H9 (cell line): ENCODE measurements at regions not wholly inside any gene's neighbourhood (a gene's known extent, or its start where the extent isn't known, plus 50 kb on each side); places are given as distances from the start of the nearest gene placed in this dataset.

Source experiments
- DNase-seq: peaks from one replicate; pipeline ENCODE4 v3.0.0-alpha.2; 2017
- H2AFZ ChIP-seq: one replicate; pipeline ENCODE4 v1.6.1; 2013; ENCODE audit warnings: mild to moderate bottlenecking, low read length, control low read depth, moderate library complexity
- H2AK5ac ChIP-seq: 2 replicates; pipeline ENCODE4 v1.6.1; 2013; ENCODE audit warnings: low read length, control low read depth, mixed read lengths; ENCODE audit not compliant: insufficient read length
- H2BK120ac ChIP-seq: one replicate; pipeline ENCODE4 v1.6.1; 2013; ENCODE audit warnings: low read depth, mild to moderate bottlenecking, low read length, control low read depth, inconsistent platforms; ENCODE audit not compliant: poor library complexity, severe bottlenecking
- H2BK12ac ChIP-seq: 2 replicates; pipeline ENCODE4 v1.6.1; 2013; ENCODE audit warnings: low read length, control low read depth, mixed read lengths, low read depth; ENCODE audit not compliant: insufficient read length
- H2BK15ac ChIP-seq: 2 replicates; pipeline ENCODE4 v1.6.1; 2013; ENCODE audit warnings: low read depth, low read length, control low read depth
- H2BK20ac ChIP-seq: one replicate; pipeline ENCODE4 v1.6.1; 2013; ENCODE audit warnings: low read depth, mild to moderate bottlenecking, low read length, control low read depth, inconsistent platforms; ENCODE audit not compliant: poor library complexity, severe bottlenecking
- H2BK5ac ChIP-seq: 2 replicates; pipeline ENCODE4 v1.6.1; 2013; ENCODE audit warnings: low read length, control low read depth, mixed read lengths; ENCODE audit not compliant: insufficient read length
- H3K14ac ChIP-seq: 2 replicates; pipeline ENCODE4 v1.6.1; 2013; ENCODE audit warnings: low read length, control low read depth; ENCODE audit not compliant: insufficient read depth
- H3K18ac ChIP-seq: 2 replicates; pipeline ENCODE4 v1.6.1; 2013; ENCODE audit warnings: low read depth, mild to moderate bottlenecking, mixed read lengths, low read length, control low read depth; ENCODE audit not compliant: insufficient read length
- H3K23ac ChIP-seq: 2 replicates; pipeline ENCODE4 v1.6.1; 2013; ENCODE audit warnings: low read length, control low read depth, mixed read lengths, low read depth; ENCODE audit not compliant: insufficient read length
- H3K23me2 ChIP-seq: 2 replicates; pipeline ENCODE4 v1.6.1; 2013; ENCODE audit warnings: low read depth, mild to moderate bottlenecking, mixed read lengths, low read length, control low read depth; ENCODE audit not compliant: insufficient read length, poor library complexity, severe bottlenecking
- H3K27ac ChIP-seq: 2 replicates; pipeline ENCODE4 v1.5.1; 2013; ENCODE audit warnings: low read length, control low read depth, mixed read lengths, low read depth; ENCODE audit not compliant: insufficient read length
- H3K27me3 ChIP-seq: 2 replicates; pipeline ENCODE4 v1.6.1; 2013; ENCODE audit warnings: low read length, control low read depth, inconsistent platforms; ENCODE audit not compliant: insufficient read depth
- H3K4ac ChIP-seq: 2 replicates; pipeline ENCODE4 v1.6.1; 2013; ENCODE audit warnings: low read depth, mild to moderate bottlenecking, control low read depth, inconsistent platforms, low read length, moderate library complexity
- H3K4me1 ChIP-seq: 2 replicates; pipeline ENCODE4 v1.6.1; 2013; ENCODE audit warnings: low read length, control low read depth, inconsistent platforms; ENCODE audit not compliant: insufficient read depth
- H3K4me2 ChIP-seq: 2 replicates; pipeline ENCODE4 v1.6.1; 2013; ENCODE audit warnings: low read length, control low read depth, mixed read lengths; ENCODE audit not compliant: insufficient read length, insufficient read depth
- H3K56ac ChIP-seq: 2 replicates; pipeline ENCODE4 v1.6.1; 2013; ENCODE audit warnings: low read depth, mild to moderate bottlenecking, mixed read lengths, low read length, control low read depth; ENCODE audit not compliant: insufficient read length
- H3K79me1 ChIP-seq: 2 replicates; pipeline ENCODE4 v1.6.1; 2013; ENCODE audit warnings: low read depth, mild to moderate bottlenecking, moderate library complexity, low read length, control low read depth, inconsistent platforms; ENCODE audit not compliant: insufficient read depth, poor library complexity, severe bottlenecking
- H3K79me2 ChIP-seq: 2 replicates; pipeline ENCODE4 v1.6.1; 2013; ENCODE audit warnings: low read length, control low read depth, inconsistent platforms; ENCODE audit not compliant: insufficient read depth
- H3K9ac ChIP-seq: 2 replicates; pipeline ENCODE4 v1.6.1; 2013; ENCODE audit warnings: low read length, control low read depth, mixed read lengths; ENCODE audit not compliant: insufficient read length; ENCODE audit errors: extremely low read depth
- H3K9me3 ChIP-seq: one replicate; pipeline ENCODE4 v1.6.1; 2013; ENCODE audit warnings: low read depth, low read length, inconsistent platforms; ENCODE audit not compliant: control insufficient read depth
- H3T11ph ChIP-seq: one replicate; pipeline ENCODE4 v1.6.1; 2013; ENCODE audit warnings: mild to moderate bottlenecking, low read length, control low read depth, inconsistent platforms
- H4K20me1 ChIP-seq: one replicate; pipeline ENCODE4 v1.6.1; 2013; ENCODE audit not compliant: control insufficient read depth, insufficient read length, insufficient read depth
- H4K5ac ChIP-seq: 2 replicates; pipeline ENCODE4 v1.6.1; 2013; ENCODE audit warnings: low read depth, mild to moderate bottlenecking, mixed read lengths, low read length, control low read depth; ENCODE audit not compliant: insufficient read length
- H4K8ac ChIP-seq: replicated peaks from 2 replicates; pipeline ENCODE4 v1.6.1; 2013; ENCODE audit warnings: low read length, control low read depth, mixed read lengths, low read depth; ENCODE audit not compliant: insufficient read length
- H4K91ac ChIP-seq: 2 replicates; pipeline ENCODE4 v1.6.1; 2013; ENCODE audit warnings: low read depth, mild to moderate bottlenecking, moderate library complexity, mixed read lengths, low read length, control low read depth; ENCODE audit not compliant: insufficient read length
- H3K27ac Mint-ChIP-seq, 3 experiments: 2 replicates in 2 of 3; 3 replicates in 1 of 3; pipeline ENCODE4 v1.8.0; 2020 to 2021; ENCODE audit warnings: mixed read lengths in 3 of 3, mild to moderate bottlenecking in 1 of 3, moderate library complexity in 1 of 3
- H3K27me3 Mint-ChIP-seq: 2 replicates; pipeline ENCODE4 v1.8.0; 2021; ENCODE audit warnings: low read depth, mild to moderate bottlenecking, moderate library complexity, mixed read lengths
- H3K36me3 Mint-ChIP-seq, 3 experiments: 2 replicates in 2 of 3; 3 replicates in 1 of 3; pipeline ENCODE4 v1.8.0; 2020 to 2021; ENCODE audit warnings: low read depth in 3 of 3, mixed read lengths in 3 of 3; ENCODE audit not compliant: insufficient read depth in 1 of 3
- H3K4me1 Mint-ChIP-seq, 2 experiments: 2 replicates each; pipeline ENCODE4 v1.8.0; 2020; ENCODE audit warnings: mixed read lengths in 2 of 2
- H3K4me3 Mint-ChIP-seq, 2 experiments: 2 replicates in 1 of 2; 3 replicates in 1 of 2; pipeline ENCODE4 v1.8.0; 2020 to 2021; ENCODE audit warnings: mild to moderate bottlenecking in 2 of 2, mixed read lengths in 2 of 2, moderate library complexity in 1 of 2
- H3K9me3 Mint-ChIP-seq, 2 experiments: 2 replicates in 1 of 2; 3 replicates in 1 of 2; pipeline ENCODE4 v1.8.0; 2020; ENCODE audit warnings: mild to moderate bottlenecking in 2 of 2, mixed read lengths in 2 of 2, moderate library complexity in 1 of 2
- CTCF ChIP-seq: fragments of 200-600 bp; sonication (generic); conservative IDR thresholded peaks from 3 replicates; pipeline ENCODE4 v1.8.0; 2021; ENCODE audit warnings: antibody characterized with exemption, mild to moderate bottlenecking
- WGBS: extraction: QIAGEN DNeasy Blood & Tissue Kit; methylation state at CpG from one replicate; pipeline ENCODE4 v1.1.7; 2013; ENCODE audit warnings: missing lambda C conversion rate, low lambda C conversion rate, mixed read lengths; ENCODE audit not compliant: insufficient read length; ENCODE audit errors: extremely low coverage; 5-methylcytosine and 5-hydroxymethylcytosine counted together

GRCh38 chr18:75139226-75139911 lies 69.6 kb downstream of the PTGR3 start:
- Histone ChIP-seq H2BK5ac (no peak overlapping the region), H3K4me2 (no peak overlapping the region), H2AFZ (no peak overlapping the region), H2BK20ac (no peak overlapping the region), H3K56ac (no peak overlapping the region), H3K9ac (no peak overlapping the region), H4K20me1 (no peaks in the 10 kb centered on the region), H3K79me2 (no peaks in the 10 kb centered on the region), H2BK15ac (no peak overlapping the region), H3K4me1 (no peaks in the 10 kb centered on the region), H3T11ph (no peak overlapping the region), H4K8ac (no peak overlapping the region), H3K4ac (no peak overlapping the region), H4K5ac (no peak overlapping the region), H3K23ac (no peak overlapping the region), H3K27ac (no peak overlapping the region), H3K14ac (no peak overlapping the region; the same call in 1 of the 2 replicates), H2BK12ac (no peak overlapping the region), H4K91ac (no peak overlapping the region), H3K79me1 (no peaks in the 10 kb centered on the region), H3K18ac (no peak overlapping the region), H2AK5ac (no peak overlapping the region), H3K23me2 (no peaks in the 10 kb centered on the region), H2BK120ac (no peak overlapping the region), H3K9me3 (no peaks in the 10 kb centered on the region), H3K27me3 (no peaks in the 10 kb centered on the region)
- H3K27ac Mint-ChIP-seq, result no peak overlapping the region
- WGBS, result no CpG with 5 or more reads among the region's 18 CpGs
- TF ChIP-seq CTCF, result no peak
- peaks cover 3 to 9% of the 10 kb centered on the region in 2 experiments; a peak in 4 of 5 replicates for H3K9me3 Mint-ChIP-seq
- no peak for DNase-seq
- peaks cover 8% of the 10 kb centered on the region for H3K27me3 Mint-ChIP-seq
- H3K4me1 Mint-ChIP-seq, result no peaks in the 10 kb centered on the region
- no peak overlapping the region for H3K4me3 Mint-ChIP-seq
- H3K36me3 Mint-ChIP-seq, result peaks cover 0 to under 1% (median 0%) of the 10 kb centered on the region in 3 experiments; a peak in 2 of 7 replicates
